Activated B cell treated with CpG ODN at 0.5 μM for 24 hours (primary cell): ENCODE measurements at regions not wholly inside any gene's neighbourhood (a gene's known extent, or its start where the extent isn't known, plus 50 kb on each side); places are given as distances from the start of the nearest gene placed in this dataset.

Experiments
- ATAC-seq: fragments of 200-7000 bp; cut with Tn5 transposase; one replicate; pipeline ENCODE4 v1.10.0; 2021; ENCODE audit warnings: low read depth, mild to moderate bottlenecking, moderate library complexity
- CTCF ChIA-PET: fragments of 350-600 bp; sonication (Branson Sonifier 250); formaldehyde crosslinking; loops from one replicate; lab custom pipeline; 2021; ENCODE audit warnings: antibody characterized with exemption; lab: Charles Lee
- POLR2A ChIA-PET: fragments of 350-600 bp; sonication (Branson Sonifier 250); formaldehyde crosslinking; loops from one replicate; lab custom pipeline; 2021; ENCODE audit warnings: antibody characterized with exemption; lab: Charles Lee
- DNase-seq: peaks from one replicate; pipeline ENCODE4 v3.0.0; 2022
- H3K27ac Mint-ChIP-seq: one replicate; pipeline ENCODE4 v1.8.0; 2020; ENCODE audit warnings: mixed read lengths
- H3K27me3 Mint-ChIP-seq: one replicate; pipeline ENCODE4 v1.8.0; 2021; ENCODE audit warnings: mixed read lengths
- H3K36me3 Mint-ChIP-seq: one replicate; pipeline ENCODE4 v1.8.0; 2021; ENCODE audit warnings: low read depth, mixed read lengths
- H3K4me1 Mint-ChIP-seq: one replicate; pipeline ENCODE4 v1.8.0; 2021; ENCODE audit warnings: mixed read lengths
- H3K4me3 Mint-ChIP-seq: one replicate; pipeline ENCODE4 v1.8.0; 2020; ENCODE audit warnings: mild to moderate bottlenecking, mixed read lengths
- H3K9me3 Mint-ChIP-seq: one replicate; pipeline ENCODE4 v1.8.0; 2020; ENCODE audit warnings: mixed read lengths
- CTCF ChIP-seq: fragments of 200-600 bp; IDR thresholded peaks from one replicate; pipeline ENCODE4 v1.8.0; 2022; ENCODE audit warnings: antibody characterized with exemption, mild to moderate bottlenecking
- intact Hi-C: fragments of 100-400 bp; cut with micrococcal nuclease; formaldehyde crosslinking; loops from one replicate; pipeline ENCODE4 v1.15.1; 2024

DNA sequence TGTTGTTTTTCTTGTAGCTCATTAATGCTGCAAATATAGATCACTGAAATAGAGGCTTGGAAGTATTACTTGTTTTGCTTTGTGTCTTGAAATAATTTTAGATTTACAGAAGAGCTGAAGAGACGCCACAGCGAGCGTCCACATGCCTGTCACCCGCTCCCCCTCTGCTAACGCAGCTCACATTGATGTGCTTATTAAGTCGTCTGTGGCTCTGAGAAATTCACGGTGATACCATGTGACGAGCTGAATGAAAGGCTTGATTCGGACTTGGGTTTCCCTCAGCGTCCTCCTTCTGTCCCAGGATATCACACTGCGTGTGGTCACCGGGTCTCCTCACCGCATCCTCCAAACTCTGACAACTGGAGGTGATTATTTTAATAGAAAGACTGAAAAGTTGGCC is 365.4 kb downstream of the BRD1 start:
- DNase-seq (no peak), ATAC-seq (no peak)
- CTCF ChIA-PET = no interaction called here
- no peaks in the 10 kb centered on the region for H3K27me3 Mint-ChIP-seq
- H3K27ac Mint-ChIP-seq = no peak overlapping the region
- H3K36me3 Mint-ChIP-seq = no peaks in the 10 kb centered on the region
- no peak overlapping the region for H3K4me3 Mint-ChIP-seq
- no peak for TF ChIP-seq CTCF
- POLR2A ChIA-PET = no interaction called here
- H3K4me1 Mint-ChIP-seq = no peaks in the 10 kb centered on the region
- H3K9me3 Mint-ChIP-seq = no peaks in the 10 kb centered on the region
- intact Hi-C loops = no loop called here

DNA sequence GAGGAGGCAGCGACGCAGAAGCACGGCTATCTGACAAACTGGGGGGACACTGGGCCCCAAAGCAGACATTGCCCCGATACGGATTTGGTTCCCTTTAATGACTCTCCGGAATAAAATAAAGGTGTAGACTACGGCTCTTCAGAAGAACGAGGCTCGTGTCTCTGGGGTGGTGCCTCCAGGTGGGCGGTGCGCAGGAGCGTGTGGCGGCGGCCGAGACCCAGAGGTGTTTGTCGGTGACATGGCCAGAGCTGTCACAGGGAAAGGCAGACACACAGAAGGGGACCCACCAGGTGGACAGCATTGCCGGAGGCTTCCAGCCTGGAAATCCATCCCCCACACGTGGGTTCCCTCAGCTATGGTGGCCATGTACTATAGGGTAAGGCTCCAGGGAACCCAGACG is 366.0 kb downstream of the BRD1 start:
- Mint-ChIP-seq H3K4me3 (no peak overlapping the region), H3K27me3 (no peaks in the 10 kb centered on the region), H3K4me1 (no peaks in the 10 kb centered on the region), H3K27ac (no peak overlapping the region), H3K9me3 (no peaks in the 10 kb centered on the region), H3K36me3 (no peaks in the 10 kb centered on the region)
- DNase-seq (no peak), ATAC-seq (no peak)
- TF ChIP-seq CTCF = no peak
- POLR2A ChIA-PET = no interaction called here
- intact Hi-C loops = no loop called here
- CTCF ChIA-PET = no interaction called here

- POLR2A ChIA-PET = no interaction called here
- no peaks in the 10 kb centered on the region for H3K9me3 Mint-ChIP-seq
- no peak for TF ChIP-seq CTCF
- ATAC-seq = no peak
- CTCF ChIA-PET = no interaction called here
- no peak overlapping the region for H3K4me3 Mint-ChIP-seq
- no peaks in the 10 kb centered on the region for H3K27me3 Mint-ChIP-seq
- no peaks in the 10 kb centered on the region for H3K4me1 Mint-ChIP-seq
- no peak overlapping the region for H3K27ac Mint-ChIP-seq
- no peaks in the 10 kb centered on the region for H3K36me3 Mint-ChIP-seq
- intact Hi-C loops = no loop called here
- DNase-seq = no peak
Measured at GRCh38 chr22:49460592-49461281, 366.9 kb downstream of the BRD1 start.

DNA sequence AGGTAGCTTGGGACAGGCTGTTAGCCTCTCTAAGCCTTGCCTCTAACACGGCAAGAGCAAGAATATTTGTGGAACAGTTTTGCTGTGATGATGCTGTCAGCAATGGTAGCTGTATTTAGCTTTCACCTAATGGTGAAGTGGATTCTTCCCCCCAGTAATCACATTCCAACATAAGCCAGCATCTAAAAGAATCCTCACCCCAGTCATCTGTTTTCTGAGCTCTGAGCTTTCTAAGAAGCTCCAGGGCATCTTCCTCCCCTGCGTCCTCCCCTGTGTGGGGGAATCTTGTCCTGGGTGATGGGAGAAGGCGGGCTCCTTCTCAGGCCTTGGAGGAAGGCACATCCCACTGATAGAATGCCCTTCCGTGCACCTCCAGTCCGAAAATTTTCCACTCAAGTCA is 367.6 kb downstream of the BRD1 start:
- TF ChIP-seq CTCF = no peak
- no peak for ATAC-seq
- intact Hi-C loops = no loop called here
- Mint-ChIP-seq H3K9me3 (no peaks in the 10 kb centered on the region), H3K36me3 (no peaks in the 10 kb centered on the region), H3K27ac (no peak overlapping the region), H3K27me3 (peaks cover 5% of the 10 kb centered on the region), H3K4me3 (no peak overlapping the region), H3K4me1 (no peaks in the 10 kb centered on the region)
- ChIA-PET POLR2A (no interaction called here), CTCF (no interaction called here)
- no peak for DNase-seq

GRCh38 chr22:49458708-49459099 is 369.0 kb downstream of the BRD1 start:
- no peaks in the 10 kb centered on the region for H3K4me1 Mint-ChIP-seq
- ChIA-PET POLR2A (no interaction called here), CTCF (no interaction called here)

More at GRCh38 chr22:49458708-49459099, 369.0 kb downstream of the BRD1 start:
- intact Hi-C loops = no loop called here
- Mint-ChIP-seq H3K4me3 (no peak overlapping the region), H3K36me3 (no peaks in the 10 kb centered on the region), H3K27me3 (peaks cover 5% of the 10 kb centered on the region), H3K9me3 (no peaks in the 10 kb centered on the region), H3K27ac (no peak overlapping the region)
- DNase-seq (no peak), ATAC-seq (no peak)
- no peak for TF ChIP-seq CTCF
